C4-2B (cell line): ENCODE measurements at regions not wholly inside any gene's neighbourhood (a gene's known extent, or its start where the extent isn't known, plus 50 kb on each side); places are given as distances from the start of the nearest gene placed in this dataset.

ENCODE experiments used
- ZFX ChIP-seq: fragments of 450-650 bp; IDR thresholded peaks from 2 replicates; pipeline ENCODE4 v1.6.1; 2017
- TF ChIP-seq, protein P1 (sequence below): fragments of 450-650 bp; conservative IDR thresholded peaks from 2 replicates; pipeline ENCODE4 v1.5.1; 2017; ENCODE audit warnings: mild to moderate bottlenecking

DNA sequence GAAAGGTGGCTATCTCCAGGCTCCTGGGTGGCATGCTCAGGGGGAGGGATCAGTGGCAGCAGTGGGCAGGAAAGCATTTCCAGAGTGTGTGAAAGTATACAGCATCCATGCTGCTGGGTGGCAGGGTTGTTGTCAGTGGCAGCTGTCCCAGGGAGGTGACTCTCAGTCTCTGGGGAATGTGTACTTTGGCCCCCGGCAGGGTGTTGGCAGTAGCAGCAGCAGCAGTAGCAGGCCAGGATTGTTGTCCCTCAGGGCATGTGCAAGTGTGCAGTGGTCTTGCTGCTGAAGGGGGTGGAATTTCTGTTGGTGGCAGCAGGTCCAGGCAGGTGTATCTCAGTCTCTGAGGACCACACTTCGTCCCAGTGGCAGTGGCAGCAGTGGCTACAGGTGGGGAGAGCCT lies 71.7 kb upstream of the GUCA2B start:
- TF ChIP-seq, protein P1, sequence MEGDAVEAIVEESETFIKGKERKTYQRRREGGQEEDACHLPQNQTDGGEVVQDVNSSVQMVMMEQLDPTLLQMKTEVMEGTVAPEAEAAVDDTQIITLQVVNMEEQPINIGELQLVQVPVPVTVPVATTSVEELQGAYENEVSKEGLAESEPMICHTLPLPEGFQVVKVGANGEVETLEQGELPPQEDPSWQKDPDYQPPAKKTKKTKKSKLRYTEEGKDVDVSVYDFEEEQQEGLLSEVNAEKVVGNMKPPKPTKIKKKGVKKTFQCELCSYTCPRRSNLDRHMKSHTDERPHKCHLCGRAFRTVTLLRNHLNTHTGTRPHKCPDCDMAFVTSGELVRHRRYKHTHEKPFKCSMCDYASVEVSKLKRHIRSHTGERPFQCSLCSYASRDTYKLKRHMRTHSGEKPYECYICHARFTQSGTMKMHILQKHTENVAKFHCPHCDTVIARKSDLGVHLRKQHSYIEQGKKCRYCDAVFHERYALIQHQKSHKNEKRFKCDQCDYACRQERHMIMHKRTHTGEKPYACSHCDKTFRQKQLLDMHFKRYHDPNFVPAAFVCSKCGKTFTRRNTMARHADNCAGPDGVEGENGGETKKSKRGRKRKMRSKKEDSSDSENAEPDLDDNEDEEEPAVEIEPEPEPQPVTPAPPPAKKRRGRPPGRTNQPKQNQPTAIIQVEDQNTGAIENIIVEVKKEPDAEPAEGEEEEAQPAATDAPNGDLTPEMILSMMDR: no peak
- TF ChIP-seq ZFX: no peak
